Right cardiac atrium (tissue), 5 donors: ENCODE measurements at regions not wholly inside any gene's neighbourhood (a gene's known extent, or its start where the extent isn't known, plus 50 kb on each side); places are given as distances from the start of the nearest gene placed in this dataset.
A peak's percentile ranks its signal among the peaks of the same experiment; 100 is the strongest.

Experiments
- ATAC-seq, 2 donors: fragments of 200-7000 bp; cut with Tn5 transposase; one replicate each; pipeline versions ENCODE4 v1.8.0 to v1.9.1; 2020; ENCODE audit warnings: moderate library complexity in 2 of 2, mild to moderate bottlenecking in 1 of 2
- DNase-seq, 3 donors: peaks; one replicate each; pipeline ENCODE4 v3.0.0-alpha.2; 2020
- H3K27ac ChIP-seq: one replicate; pipeline ENCODE4 v1.5.1; 2013; ENCODE audit warnings: mild to moderate bottlenecking, low read length, control low read depth, moderate library complexity
- H3K27me3 ChIP-seq: one replicate; pipeline ENCODE4 v1.6.1; 2013; ENCODE audit not compliant: control insufficient read depth, insufficient read depth
- H3K4me1 ChIP-seq: one replicate; pipeline ENCODE4 v1.6.1; 2013; ENCODE audit warnings: low read length; ENCODE audit not compliant: control insufficient read depth, insufficient read depth
- H3K4me3 ChIP-seq: one replicate; pipeline ENCODE4 v1.5.1; 2013; ENCODE audit warnings: low read length, control low read depth
- H3K9me3 ChIP-seq: one replicate; pipeline ENCODE4 v1.6.1; 2013; ENCODE audit warnings: low read length; ENCODE audit not compliant: control insufficient read depth
- WGBS: extraction: QIAGEN DNeasy Blood & Tissue Kit; methylation state at CpG from one replicate; pipeline ENCODE4 v1.1.7; 2013; 5-methylcytosine and 5-hydroxymethylcytosine counted together
- intact Hi-C, 4 donors: fragments of 100-400 bp; cut with DNase I; formaldehyde crosslinking; loops; one replicate each; pipeline versions ENCODE4 v1.11.0 to v1.14.0; 2022 to 2023
- donor health status: healthy with polysubstance abuse.
- donor health status: DM: no; HTN: yes; CAD: no.
- donor health status: DM: no; HTN: no; CAD: no.
- donor health status: DM: no; HTN: yes; CAD: no; lungs with severe emphysema.
- donor health status: DM: yes; HTN: yes; CAD: no.

GRCh38 chr6:15079288-15079817 lies 166.5 kb upstream of the JARID2 start:
- no peaks in the 10 kb centered on the region for H3K27me3 ChIP-seq
- intact Hi-C loops, result no loop called here
- H3K9me3 ChIP-seq, result no peaks in the 10 kb centered on the region
- no peak overlapping the region for H3K27ac ChIP-seq
- peaks cover 2% of the 10 kb centered on the region for H3K4me1 ChIP-seq
- ATAC-seq (no peak), DNase-seq (no peak)
- H3K4me3 ChIP-seq, result no peak overlapping the region
- WGBS, result 56% methylated on average over 7 of the region's 7 CpGs

GRCh38 chr6:15080895-15081294 lies 165.0 kb upstream of the JARID2 start:
- DNase-seq (no peak), ATAC-seq (peak; percentile 50 to 71)
- H3K4me3 ChIP-seq, result no peak overlapping the region
- H3K27me3 ChIP-seq, result no peaks in the 10 kb centered on the region
- no peaks in the 10 kb centered on the region for H3K9me3 ChIP-seq
- peaks cover 2% of the 10 kb centered on the region for H3K4me1 ChIP-seq
- intact Hi-C loops, result no loop called here
- WGBS, result 79% methylated on average over 1 of the region's 1 CpG
- no peak overlapping the region for H3K27ac ChIP-seq

GRCh38 chr6:15081447-15081846 lies 164.4 kb upstream of the JARID2 start:
- Histone ChIP-seq H3K9me3 (no peaks in the 10 kb centered on the region), H3K4me3 (no peak overlapping the region), H3K27ac (no peak overlapping the region), H3K27me3 (no peaks in the 10 kb centered on the region), H3K4me1 (peaks cover 2% of the 10 kb centered on the region)
- intact Hi-C loops, result no loop called here
- ATAC-seq (no peak), DNase-seq (no peak)
- 79% methylated on average over 2 of the region's 2 CpGs for WGBS

- H3K27ac ChIP-seq, result no peak overlapping the region
- DNase-seq (no peak), ATAC-seq (no peak)
- no peaks in the 10 kb centered on the region for H3K27me3 ChIP-seq
- intact Hi-C loops, result no loop called here
- H3K9me3 ChIP-seq, result no peaks in the 10 kb centered on the region
- 93% methylated on average over 8 of the region's 8 CpGs for WGBS
- no peak overlapping the region for H3K4me3 ChIP-seq
- H3K4me1 ChIP-seq, result peaks cover 5% of the 10 kb centered on the region
These were observed 163.2 kb upstream of the JARID2 start for GRCh38 chr6:15082708-15083107.

DNA sequence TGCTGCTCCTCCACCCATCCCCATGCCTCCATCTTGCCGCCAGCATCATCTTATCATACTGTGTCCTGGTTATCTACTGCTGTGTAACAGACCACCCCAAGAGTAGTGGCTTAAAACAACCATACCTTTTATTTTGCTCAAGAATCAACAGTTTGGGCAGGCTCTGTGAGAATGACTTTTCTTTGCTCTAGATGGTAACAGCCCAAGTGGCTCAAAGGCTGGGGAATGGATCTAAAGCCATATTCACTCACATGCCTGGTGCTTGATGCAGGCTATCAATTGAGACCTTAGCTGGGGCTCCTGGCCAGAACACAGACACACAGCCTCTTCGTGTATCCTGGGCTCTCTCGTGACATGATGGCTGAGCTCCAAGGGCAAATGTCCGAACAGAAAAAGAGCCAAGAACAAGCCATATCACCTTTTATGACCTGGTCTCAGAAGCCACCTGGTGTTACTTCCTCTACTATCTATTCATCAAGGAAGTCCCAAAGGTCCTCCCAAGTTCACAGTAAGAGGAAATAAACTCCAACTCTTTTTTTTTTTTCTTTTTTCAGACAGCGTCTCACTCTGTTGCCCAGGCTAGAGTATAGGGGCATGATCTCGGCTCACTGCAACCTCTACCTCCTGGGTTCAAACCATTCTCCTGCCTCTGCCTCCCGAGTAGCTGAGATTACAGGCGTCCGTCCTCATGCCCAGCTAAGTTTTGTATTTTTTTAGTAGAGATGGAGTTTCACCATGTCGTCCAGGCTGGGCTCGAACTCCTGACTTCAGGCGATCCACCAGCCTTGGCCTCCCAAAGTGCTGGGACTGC lies 159.3 kb upstream of the JARID2 start:
- Histone ChIP-seq H3K27me3 (no peaks in the 10 kb centered on the region), H3K9me3 (no peaks in the 10 kb centered on the region), H3K4me1 (peaks cover 3% of the 10 kb centered on the region), H3K27ac (no peak overlapping the region), H3K4me3 (no peak overlapping the region)
- WGBS, result 69% methylated on average over 12 of the region's 12 CpGs
- intact Hi-C loops, result no loop called here
- no peak for DNase-seq
- ATAC-seq, result no peak

- Histone ChIP-seq H3K4me3 (no peak overlapping the region), H3K4me1 (peaks cover 3% of the 10 kb centered on the region), H3K27me3 (no peaks in the 10 kb centered on the region), H3K27ac (no peak overlapping the region), H3K9me3 (no peaks in the 10 kb centered on the region)
- no peak for ATAC-seq
- DNase-seq, result no peak
- intact Hi-C loops, result no loop called here
- 90% methylated on average over 5 of the region's 5 CpGs for WGBS
These were observed 158.7 kb upstream of the JARID2 start for GRCh38 chr6:15087186-15087589.

GRCh38 chr6:15088904-15089568 lies 156.8 kb upstream of the JARID2 start:
- intact Hi-C loops, result no loop called here
- Histone ChIP-seq H3K27me3 (no peaks in the 10 kb centered on the region), H3K9me3 (no peaks in the 10 kb centered on the region), H3K4me3 (no peak overlapping the region), H3K27ac (no peak overlapping the region), H3K4me1 (peaks cover 3% of the 10 kb centered on the region)
- 74% methylated on average over 7 of the region's 7 CpGs for WGBS
- no peak for DNase-seq
- ATAC-seq, result no peak

- ATAC-seq (no peak), DNase-seq (no peak)
- no peaks in the 10 kb centered on the region for H3K9me3 ChIP-seq
- no peak overlapping the region for H3K27ac ChIP-seq
- peaks cover 3% of the 10 kb centered on the region for H3K4me1 ChIP-seq
- intact Hi-C loops, result no loop called here
- no peaks in the 10 kb centered on the region for H3K27me3 ChIP-seq
- H3K4me3 ChIP-seq, result no peak overlapping the region
- WGBS, result 69% methylated on average over 10 of the region's 10 CpGs
These were observed 156.2 kb upstream of the JARID2 start for GRCh38 chr6:15089569-15090144.

GRCh38 chr6:15090145-15090579 lies 155.7 kb upstream of the JARID2 start:
- no peak for DNase-seq
- H3K27me3 ChIP-seq, result no peaks in the 10 kb centered on the region
- no peak overlapping the region for H3K27ac ChIP-seq
- no peak overlapping the region for H3K4me3 ChIP-seq
- peaks cover 3% of the 10 kb centered on the region for H3K4me1 ChIP-seq
- H3K9me3 ChIP-seq, result no peaks in the 10 kb centered on the region
- peak in 1 of 2 donors; percentile 54 for ATAC-seq
- intact Hi-C loops, result no loop called here
- 49% methylated on average over 7 of the region's 7 CpGs for WGBS

DNA sequence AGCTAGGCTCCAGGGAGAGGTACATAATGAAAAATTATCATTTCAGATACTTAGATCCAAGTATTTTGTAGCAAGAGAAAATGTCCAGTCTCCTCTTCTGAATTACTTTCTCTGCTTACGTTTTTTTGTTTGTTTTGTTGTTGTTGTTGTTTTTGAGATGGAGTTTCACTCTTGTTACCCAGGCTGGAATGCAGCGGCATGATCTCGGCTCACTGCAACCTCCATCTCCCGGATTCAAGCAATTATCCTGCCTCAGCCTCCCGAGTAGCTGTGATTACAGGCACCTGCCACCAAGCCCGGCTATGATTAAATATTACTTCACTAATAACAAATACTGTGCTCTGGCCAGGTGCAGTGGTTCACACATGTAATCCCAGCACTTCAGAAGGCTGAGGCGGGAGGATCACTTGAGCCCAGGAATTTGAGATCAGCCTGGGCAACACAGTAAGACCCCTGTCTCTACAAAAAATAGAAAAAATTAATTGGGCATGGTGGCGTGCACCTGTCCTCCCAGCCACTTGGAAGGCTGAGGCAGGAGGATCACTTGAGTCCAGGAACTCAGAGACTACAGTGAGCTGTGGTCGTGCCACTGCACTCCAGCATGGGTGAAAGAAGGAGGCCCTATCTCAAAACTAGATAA lies 155.0 kb upstream of the JARID2 start:
- Histone ChIP-seq H3K4me1 (peaks cover 3% of the 10 kb centered on the region), H3K9me3 (no peaks in the 10 kb centered on the region), H3K27ac (no peak overlapping the region), H3K27me3 (no peaks in the 10 kb centered on the region), H3K4me3 (no peak overlapping the region)
- intact Hi-C loops, result no loop called here
- 85% methylated on average over 9 of the region's 9 CpGs for WGBS
- DNase-seq, result no peak
- no peak for ATAC-seq
